Testis (tissue), 2 donors: ENCODE measurements at regions not wholly inside any gene's neighbourhood (a gene's known extent, or its start where the extent isn't known, plus 50 kb on each side); places are given as distances from the start of the nearest gene placed in this dataset.

Source experiments
- DNase-seq: peaks from one replicate; pipeline ENCODE4 v3.0.0-alpha.2; 2019
- H3K27ac ChIP-seq, 2 donors: fragments of 200-600 bp; sonication (generic); one replicate each; pipeline ENCODE4 v1.5.1; 2019
- H3K27me3 ChIP-seq: fragments of 200-600 bp; sonication (generic); one replicate; pipeline ENCODE4 v1.5.1; 2019
- H3K36me3 ChIP-seq: fragments of 200-600 bp; sonication (generic); one replicate; pipeline ENCODE4 v1.5.1; 2017; ENCODE audit warnings: low read depth; ENCODE audit errors: missing control alignments
- H3K4me1 ChIP-seq: fragments of 200-600 bp; sonication (generic); one replicate; pipeline ENCODE4 v1.5.1; 2019
- H3K4me3 ChIP-seq, 2 donors: fragments of 200-600 bp; sonication (generic); one replicate each; pipeline ENCODE4 v1.5.1; 2017 to 2019
- H3K9me3 ChIP-seq: fragments of 200-600 bp; sonication (generic); one replicate; pipeline ENCODE4 v1.5.1; 2017
- POLR2A ChIP-seq: fragments of 450-650 bp; IDR thresholded peaks from one replicate; pipeline ENCODE4 v1.6.1; 2017; ENCODE audit warnings: antibody characterized with exemption, mild to moderate bottlenecking, moderate library complexity
- WGBS, 2 donors: methylation state at CpG; one replicate each; pipeline ENCODE4 v1.1.5; 2018; 5-methylcytosine and 5-hydroxymethylcytosine counted together
- intact Hi-C: fragments of 100-400 bp; cut with DNase I; formaldehyde crosslinking; loops from one replicate; pipeline ENCODE4 v1.15.1; 2023; ENCODE audit warnings: low total_unique reads
- TF ChIP-seq, protein P1 (sequence below), 3 experiments: fragments of 450-650 bp in 2 of 3; fragments of 200-600 bp in 1 of 3; sonication (generic) in 1 of 3; IDR thresholded peaks; one replicate each; pipeline ENCODE4 v1.5.1; 2016 to 2019; ENCODE audit warnings: antibody characterized with exemption in 3 of 3, mild to moderate bottlenecking in 2 of 3, moderate library complexity in 1 of 3

DNA sequence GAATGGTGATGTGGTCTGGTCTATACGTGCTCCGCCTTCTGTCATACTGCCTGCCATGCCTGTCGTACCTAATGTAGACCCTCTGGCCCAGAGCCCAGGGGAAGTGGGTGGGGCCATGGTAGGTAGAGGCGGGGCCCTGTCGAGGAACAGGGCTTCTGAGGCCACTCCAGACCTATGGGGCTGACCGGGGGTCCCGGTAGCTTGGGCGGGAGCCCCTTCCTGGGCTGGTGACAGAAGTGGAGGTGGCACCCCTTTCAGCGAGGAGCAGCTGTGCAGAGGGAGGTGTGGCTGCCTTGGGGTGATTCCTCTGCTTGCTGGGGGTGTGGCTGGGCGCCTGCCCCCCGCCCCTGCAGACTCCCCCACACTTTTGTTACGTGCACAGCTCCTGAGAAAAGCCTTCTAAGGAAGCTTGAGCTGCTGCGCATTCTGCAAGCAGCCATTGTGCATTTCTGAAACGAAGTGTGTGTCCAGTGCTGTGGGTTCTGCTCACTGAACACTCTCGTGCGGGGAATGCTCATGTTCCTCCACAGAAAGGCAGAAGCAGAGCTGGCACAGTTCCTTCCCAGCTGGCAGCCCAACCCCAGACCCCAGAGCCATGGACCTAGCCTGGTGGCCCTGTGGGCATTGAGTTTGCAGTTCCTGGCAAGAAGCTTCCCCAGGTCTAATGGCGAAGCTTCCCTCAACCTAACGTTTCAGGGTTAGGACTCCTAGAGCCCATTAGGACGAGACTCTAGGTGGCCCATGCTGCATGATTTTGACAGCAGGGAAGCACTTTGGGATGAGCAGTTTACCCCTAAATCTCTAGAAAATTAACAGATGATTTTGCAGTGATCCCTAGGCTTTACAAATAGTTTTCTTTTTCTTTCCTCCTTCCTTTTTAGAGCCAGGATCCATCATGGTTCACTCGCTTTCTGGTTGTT is 72.7 kb upstream of the HGFAC start:
- H3K36me3 ChIP-seq: no peaks in the 10 kb centered on the region
- no peak overlapping the region for H3K27ac ChIP-seq
- no peak overlapping the region for H3K4me3 ChIP-seq
- H3K9me3 ChIP-seq: no peaks in the 10 kb centered on the region
- H3K27me3 ChIP-seq: no peaks in the 10 kb centered on the region
- intact Hi-C loops: no loop called here
- peaks cover 7% of the 10 kb centered on the region for H3K4me1 ChIP-seq
- WGBS, 2 donors: 55 to 60% methylated on average over 13 to 20 of the region's 20 CpGs
- TF ChIP-seq, protein P1, sequence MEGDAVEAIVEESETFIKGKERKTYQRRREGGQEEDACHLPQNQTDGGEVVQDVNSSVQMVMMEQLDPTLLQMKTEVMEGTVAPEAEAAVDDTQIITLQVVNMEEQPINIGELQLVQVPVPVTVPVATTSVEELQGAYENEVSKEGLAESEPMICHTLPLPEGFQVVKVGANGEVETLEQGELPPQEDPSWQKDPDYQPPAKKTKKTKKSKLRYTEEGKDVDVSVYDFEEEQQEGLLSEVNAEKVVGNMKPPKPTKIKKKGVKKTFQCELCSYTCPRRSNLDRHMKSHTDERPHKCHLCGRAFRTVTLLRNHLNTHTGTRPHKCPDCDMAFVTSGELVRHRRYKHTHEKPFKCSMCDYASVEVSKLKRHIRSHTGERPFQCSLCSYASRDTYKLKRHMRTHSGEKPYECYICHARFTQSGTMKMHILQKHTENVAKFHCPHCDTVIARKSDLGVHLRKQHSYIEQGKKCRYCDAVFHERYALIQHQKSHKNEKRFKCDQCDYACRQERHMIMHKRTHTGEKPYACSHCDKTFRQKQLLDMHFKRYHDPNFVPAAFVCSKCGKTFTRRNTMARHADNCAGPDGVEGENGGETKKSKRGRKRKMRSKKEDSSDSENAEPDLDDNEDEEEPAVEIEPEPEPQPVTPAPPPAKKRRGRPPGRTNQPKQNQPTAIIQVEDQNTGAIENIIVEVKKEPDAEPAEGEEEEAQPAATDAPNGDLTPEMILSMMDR (IDR thresholded peaks at IDR 0.05): no peak
- no peak for DNase-seq

DNA sequence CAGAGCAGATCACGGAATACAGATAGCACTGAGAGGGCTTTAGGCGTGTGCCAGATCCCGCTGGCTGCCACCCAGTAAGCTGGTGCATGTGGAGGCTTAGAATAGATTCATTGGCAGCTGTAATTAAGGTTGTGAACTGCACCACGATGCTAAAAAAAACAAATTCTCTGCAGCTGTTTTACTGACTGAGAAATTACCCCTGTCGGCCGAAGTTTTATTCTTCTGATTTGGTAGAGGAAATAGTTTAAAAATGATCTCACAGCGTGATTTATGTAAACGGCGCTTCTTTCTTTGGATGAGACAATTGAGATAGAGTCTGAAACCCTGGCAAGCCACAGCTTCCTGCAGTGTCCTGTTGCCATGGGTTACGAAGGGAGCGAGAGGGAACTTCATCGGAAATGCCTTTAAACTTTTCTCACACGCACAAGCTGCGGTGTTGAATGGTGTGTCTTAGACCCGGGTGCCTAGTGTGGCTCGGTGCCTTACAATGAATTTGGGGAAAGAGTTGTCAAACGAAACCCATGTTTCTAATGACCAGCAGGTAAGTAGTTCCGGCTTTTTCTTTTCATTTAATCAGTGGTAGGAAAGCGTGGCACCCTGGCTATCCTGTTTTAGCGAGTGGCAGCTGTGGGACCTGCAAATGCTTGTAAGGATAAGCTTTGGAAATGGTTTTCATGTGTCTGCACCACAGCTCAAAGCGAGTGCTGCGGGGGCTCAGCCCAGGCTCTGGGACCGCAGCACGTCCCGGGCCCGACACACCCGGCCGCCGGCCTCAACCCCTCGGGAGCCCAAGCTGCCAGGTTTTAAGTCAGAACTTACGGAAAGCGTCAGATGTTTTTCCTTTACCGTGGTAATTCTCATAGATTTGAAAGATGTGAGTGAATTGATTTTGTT is 71.7 kb upstream of the HGFAC start:
- H3K4me3 ChIP-seq: no peak overlapping the region
- TF ChIP-seq, protein P1 (IDR thresholded peaks at IDR 0.05): no peak
- no peak for TF ChIP-seq POLR2A
- H3K9me3 ChIP-seq: no peaks in the 10 kb centered on the region
- no peaks in the 10 kb centered on the region for H3K36me3 ChIP-seq
- H3K27me3 ChIP-seq: no peaks in the 10 kb centered on the region
- DNase-seq: peak; percentile 45
- intact Hi-C loops: no loop called here
- H3K4me1 ChIP-seq: peaks cover 7% of the 10 kb centered on the region
- WGBS, 2 donors: 58 to 59% methylated on average over 33 of the region's 33 CpGs
- H3K27ac ChIP-seq: no peak overlapping the region

DNA sequence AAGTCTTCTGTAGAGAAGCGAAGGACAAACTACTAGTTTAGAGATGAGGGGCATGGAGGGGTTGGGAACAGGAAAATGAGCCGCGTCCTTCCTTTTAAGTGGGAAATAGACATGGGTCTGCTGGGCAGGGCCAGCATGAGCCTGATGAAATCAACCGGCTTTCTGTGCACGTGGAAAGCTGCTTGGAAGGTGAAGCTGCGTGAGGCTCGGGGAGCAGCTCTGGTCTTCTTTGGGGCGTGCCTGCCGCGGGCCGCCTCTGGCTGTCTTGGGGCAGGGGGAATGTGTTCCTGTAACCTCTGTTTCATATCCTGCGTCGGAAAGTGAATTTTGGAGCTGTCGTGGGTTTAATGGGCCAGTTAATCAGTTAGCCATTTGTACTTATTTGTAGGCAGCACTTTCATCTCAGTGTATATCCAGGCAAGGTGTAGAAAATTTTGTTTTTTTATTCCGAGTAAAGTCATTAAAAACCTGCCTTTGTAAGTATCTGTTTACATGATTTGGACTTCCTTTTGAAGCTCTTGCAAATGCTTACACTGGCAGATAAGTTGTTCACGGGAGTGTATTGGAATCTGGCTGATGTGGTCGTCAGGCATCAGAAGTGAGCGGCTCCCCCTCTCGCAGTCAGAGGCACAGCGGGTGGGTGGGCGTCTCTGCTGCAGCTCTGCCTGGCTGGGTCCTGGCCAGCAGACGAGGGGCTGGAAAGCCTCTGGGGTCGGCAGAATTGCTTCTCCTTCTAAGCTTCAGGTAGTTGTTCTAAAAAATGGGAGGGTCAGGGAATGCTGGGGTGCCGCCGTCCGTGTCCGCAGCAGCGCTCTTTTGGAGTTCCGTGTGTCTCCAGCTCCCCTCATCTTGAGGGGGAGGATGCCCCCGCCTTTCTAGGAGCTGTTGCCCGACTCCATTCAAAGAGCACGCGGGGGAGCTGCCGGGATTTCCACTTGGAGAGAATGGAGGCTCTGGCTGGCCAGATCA is 70.5 kb upstream of the HGFAC start:
- peak; percentile 51 for DNase-seq
- Histone ChIP-seq H3K9me3 (no peaks in the 10 kb centered on the region), H3K4me1 (peaks cover 7% of the 10 kb centered on the region), H3K27ac (no peak overlapping the region), H3K4me3 (no peak overlapping the region), H3K36me3 (no peaks in the 10 kb centered on the region), H3K27me3 (no peaks in the 10 kb centered on the region)
- WGBS, 2 donors: 75 to 79% methylated on average over 22 to 34 of the region's 34 CpGs
- TF ChIP-seq POLR2A: no peak
- TF ChIP-seq, protein P1 (IDR thresholded peaks at IDR 0.05): no peak
- intact Hi-C loops: no loop called here

DNA sequence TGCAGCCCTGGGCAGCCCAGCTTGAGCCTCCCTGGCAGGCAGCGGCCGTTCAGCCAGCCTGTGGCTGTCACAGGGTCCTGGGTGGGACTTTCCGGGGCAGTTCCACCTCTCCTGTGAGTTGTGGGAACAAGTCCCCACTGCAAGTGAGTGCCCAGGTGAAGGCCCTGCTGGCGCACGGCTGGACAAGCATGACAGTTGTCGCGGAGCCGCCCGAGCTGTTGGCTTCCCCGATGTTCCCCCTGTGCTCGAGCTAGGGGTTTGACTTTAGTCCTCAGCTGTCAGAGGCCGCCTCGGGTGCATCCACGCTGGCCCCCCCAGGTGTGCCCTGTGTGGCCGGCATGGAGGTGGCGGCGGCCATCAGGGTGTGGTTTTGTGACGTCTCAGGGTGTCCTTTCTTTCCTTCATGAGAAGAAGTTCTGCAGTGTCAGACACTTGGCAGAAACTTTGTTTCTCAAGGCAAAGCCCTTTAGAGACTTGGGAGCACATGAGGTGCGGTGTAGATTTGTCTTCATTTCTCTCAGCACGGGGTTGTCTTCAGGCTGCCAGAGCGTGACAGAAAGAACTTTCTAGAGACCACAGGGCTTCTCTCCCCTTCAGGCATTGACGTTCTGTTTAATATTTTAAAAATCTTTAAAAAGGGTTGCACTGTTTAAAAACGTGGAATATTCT is 69.4 kb upstream of the HGFAC start:
- peaks cover 7% of the 10 kb centered on the region for H3K4me1 ChIP-seq
- WGBS, 2 donors: 72 to 81% methylated on average over 8 to 23 of the region's 23 CpGs
- H3K36me3 ChIP-seq: no peaks in the 10 kb centered on the region
- intact Hi-C loops: no loop called here
- no peak for TF ChIP-seq POLR2A
- TF ChIP-seq, protein P1 (IDR thresholded peaks at IDR 0.05): no peak
- no peak overlapping the region for H3K27ac ChIP-seq
- no peaks in the 10 kb centered on the region for H3K9me3 ChIP-seq
- H3K4me3 ChIP-seq: no peak overlapping the region
- no peaks in the 10 kb centered on the region for H3K27me3 ChIP-seq
- DNase-seq: no peak
